KOPT-K1 (cell line): ENCODE measurements at regions not wholly inside any gene's neighbourhood (a gene's known extent, or its start where the extent isn't known, plus 50 kb on each side); places are given as distances from the start of the nearest gene placed in this dataset.

Source experiments
- H3K27ac ChIP-seq: fragments of 200-600 bp; sonication (generic); 2 replicates; pipeline ENCODE4 v1.5.1; 2016; ENCODE audit warnings: antibody characterized with exemption, mild to moderate bottlenecking, low read depth, low read length; ENCODE audit not compliant: poor library complexity, severe bottlenecking
- H3K36me3 ChIP-seq: fragments of 200-600 bp; sonication (generic); 2 replicates; pipeline ENCODE4 v1.5.1; 2017; ENCODE audit warnings: antibody characterized with exemption, mild to moderate bottlenecking, low read length, moderate library complexity; ENCODE audit not compliant: insufficient read depth
- H3K9me3 ChIP-seq: fragments of 200-600 bp; sonication (generic); 2 replicates; pipeline ENCODE4 v1.5.1; 2017; ENCODE audit warnings: antibody characterized with exemption, low read length, mild to moderate bottlenecking; ENCODE audit not compliant: insufficient read depth, poor library complexity, severe bottlenecking

GRCh38 chr3:25362118-25362517 lies 65.9 kb upstream of the RARB start:
- no peaks in the 10 kb centered on the region for H3K9me3 ChIP-seq
- no peaks in the 10 kb centered on the region for H3K36me3 ChIP-seq
- no peak overlapping the region for H3K27ac ChIP-seq

- Histone ChIP-seq H3K36me3 (no peaks in the 10 kb centered on the region), H3K9me3 (no peaks in the 10 kb centered on the region)
These were observed 62.4 kb upstream of the RARB start for GRCh38 chr3:25365636-25366035.

DNA sequence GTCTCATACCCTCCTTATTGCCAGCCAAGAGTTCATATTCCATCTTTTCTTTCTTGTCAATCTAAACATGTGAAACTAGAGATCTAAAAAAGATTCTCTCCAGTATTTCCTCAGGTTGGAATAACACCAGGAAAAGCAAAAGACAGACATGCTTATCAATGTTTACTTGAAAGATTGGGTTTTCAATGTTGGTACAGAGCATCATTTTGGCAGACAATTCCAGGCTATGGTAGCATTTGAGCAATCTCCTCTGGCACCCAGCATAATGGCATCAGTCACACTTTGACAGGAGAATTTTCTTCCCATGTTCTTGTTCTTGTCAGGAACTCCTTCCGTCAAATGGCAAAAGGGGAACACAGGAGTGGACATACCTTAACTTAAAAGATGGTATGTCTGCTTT lies 61.0 kb upstream of the RARB start:
- no peaks in the 10 kb centered on the region for H3K36me3 ChIP-seq
- H3K9me3 ChIP-seq = no peaks in the 10 kb centered on the region
- H3K27ac ChIP-seq = no peak overlapping the region

More at GRCh38 chr3:25365636-25366035, 62.4 kb upstream of the RARB start:
- no peak overlapping the region for H3K27ac ChIP-seq

GRCh38 chr3:25372167-25372566 lies 55.9 kb upstream of the RARB start:
- H3K36me3 ChIP-seq = no peaks in the 10 kb centered on the region
- H3K9me3 ChIP-seq = no peaks in the 10 kb centered on the region
- no peak overlapping the region for H3K27ac ChIP-seq

GRCh38 chr3:25376340-25376739 lies 51.7 kb upstream of the RARB start:
- H3K9me3 ChIP-seq = no peaks in the 10 kb centered on the region
- no peaks in the 10 kb centered on the region for H3K36me3 ChIP-seq

DNA sequence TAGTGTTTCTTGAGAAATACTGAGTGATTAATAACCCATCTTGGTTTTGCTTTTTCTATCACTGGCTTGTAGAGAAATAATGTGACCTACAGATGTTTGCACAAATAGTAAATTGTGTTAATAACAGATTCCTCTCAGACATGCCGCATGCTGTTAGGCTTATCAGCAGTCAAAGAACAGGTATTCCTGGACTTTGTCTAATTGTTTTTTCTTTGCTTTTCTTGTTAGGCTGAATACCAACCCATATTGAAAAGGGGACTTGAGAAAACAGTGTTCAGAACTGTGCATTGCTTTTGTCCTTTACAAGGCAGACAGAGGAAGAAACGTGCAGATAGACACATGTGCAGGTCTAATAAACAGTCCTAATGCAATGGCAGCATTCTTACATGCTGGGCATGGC lies 51.0 kb upstream of the RARB start:
- H3K9me3 ChIP-seq = no peaks in the 10 kb centered on the region
- H3K36me3 ChIP-seq = no peaks in the 10 kb centered on the region
- no peak overlapping the region for H3K27ac ChIP-seq

More at GRCh38 chr3:25376340-25376739, 51.7 kb upstream of the RARB start:
- H3K27ac ChIP-seq = no peak overlapping the region
